MM.1S (cell line): ENCODE measurements at regions not wholly inside any gene's neighbourhood (a gene's known extent, or its start where the extent isn't known, plus 50 kb on each side); places are given as distances from the start of the nearest gene placed in this dataset.

Experiments used
- EZH2 ChIP-seq: fragments of 300-600 bp; sonication (generic); optimal IDR thresholded peaks from 2 replicates; pipeline ENCODE3; 2017; ENCODE audit warnings: low read depth, mild to moderate bottlenecking, antibody characterized with exemption, low read length, mixed read lengths
- TF ChIP-seq, protein P1 (sequence below): fragments of 300-600 bp; sonication (generic); IDR thresholded peaks from 2 replicates; pipeline ENCODE4 v1.5.1; 2016; ENCODE audit warnings: antibody characterized with exemption, low read length, mixed read lengths

DNA sequence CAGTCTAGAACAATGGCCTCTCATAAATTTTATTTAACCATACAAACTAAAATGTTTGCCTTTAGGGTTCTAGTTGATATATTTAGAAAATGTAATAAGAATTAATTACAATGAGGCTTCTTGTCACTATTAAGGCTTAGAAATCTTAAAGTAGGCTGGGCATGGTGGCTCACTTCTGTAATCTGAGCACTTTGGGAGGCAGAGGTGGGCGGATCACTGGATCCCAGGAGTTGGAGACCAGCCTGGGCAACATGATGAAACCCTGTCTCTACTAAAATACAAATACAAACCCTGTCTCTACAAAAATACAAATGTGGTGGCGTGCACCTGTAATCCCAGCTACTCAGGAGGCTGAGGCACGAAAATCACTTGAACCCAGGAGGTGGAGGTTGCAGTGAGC lies 99.0 kb upstream of the ADGRF1 start:
- TF ChIP-seq, protein P1, sequence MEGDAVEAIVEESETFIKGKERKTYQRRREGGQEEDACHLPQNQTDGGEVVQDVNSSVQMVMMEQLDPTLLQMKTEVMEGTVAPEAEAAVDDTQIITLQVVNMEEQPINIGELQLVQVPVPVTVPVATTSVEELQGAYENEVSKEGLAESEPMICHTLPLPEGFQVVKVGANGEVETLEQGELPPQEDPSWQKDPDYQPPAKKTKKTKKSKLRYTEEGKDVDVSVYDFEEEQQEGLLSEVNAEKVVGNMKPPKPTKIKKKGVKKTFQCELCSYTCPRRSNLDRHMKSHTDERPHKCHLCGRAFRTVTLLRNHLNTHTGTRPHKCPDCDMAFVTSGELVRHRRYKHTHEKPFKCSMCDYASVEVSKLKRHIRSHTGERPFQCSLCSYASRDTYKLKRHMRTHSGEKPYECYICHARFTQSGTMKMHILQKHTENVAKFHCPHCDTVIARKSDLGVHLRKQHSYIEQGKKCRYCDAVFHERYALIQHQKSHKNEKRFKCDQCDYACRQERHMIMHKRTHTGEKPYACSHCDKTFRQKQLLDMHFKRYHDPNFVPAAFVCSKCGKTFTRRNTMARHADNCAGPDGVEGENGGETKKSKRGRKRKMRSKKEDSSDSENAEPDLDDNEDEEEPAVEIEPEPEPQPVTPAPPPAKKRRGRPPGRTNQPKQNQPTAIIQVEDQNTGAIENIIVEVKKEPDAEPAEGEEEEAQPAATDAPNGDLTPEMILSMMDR = no peak
- no peak for TF ChIP-seq EZH2
